HG02973 (cell line): ENCODE measurements at regions not wholly inside any gene's neighbourhood (a gene's known extent, or its start where the extent isn't known, plus 50 kb on each side); places are given as distances from the start of the nearest gene placed in this dataset.
A peak's percentile ranks its signal among the peaks of the same experiment; 100 is the strongest.

ENCODE experiments used
- ATAC-seq: cut with Tn5 transposase; IDR thresholded peaks from one replicate; pipeline ENCODE4 v1.9.1; 2021; ENCODE audit warnings: moderate library complexity; ENCODE audit not compliant: unreplicated experiment

DNA sequence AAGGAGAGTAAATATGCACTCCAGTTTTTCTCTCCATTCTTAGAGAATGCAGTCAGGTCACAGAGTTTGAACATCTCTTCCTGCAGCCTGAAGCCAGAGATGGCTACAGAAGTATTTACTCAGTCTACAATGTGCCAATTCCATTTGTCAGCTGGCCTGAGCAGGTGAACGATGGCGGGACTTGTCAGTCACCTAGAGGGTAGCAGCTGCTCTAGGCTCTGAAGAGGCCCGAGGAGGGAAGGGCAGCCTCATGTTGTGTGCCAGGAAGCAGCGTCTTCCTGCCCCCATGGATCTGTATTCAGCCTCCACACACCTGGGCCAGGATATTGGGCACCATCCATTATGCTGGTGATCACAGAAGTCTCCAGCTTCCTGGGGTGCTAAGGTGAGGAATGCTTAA, 316.7 kb upstream of the CHAC2 start:
- no peak for ATAC-seq

DNA sequence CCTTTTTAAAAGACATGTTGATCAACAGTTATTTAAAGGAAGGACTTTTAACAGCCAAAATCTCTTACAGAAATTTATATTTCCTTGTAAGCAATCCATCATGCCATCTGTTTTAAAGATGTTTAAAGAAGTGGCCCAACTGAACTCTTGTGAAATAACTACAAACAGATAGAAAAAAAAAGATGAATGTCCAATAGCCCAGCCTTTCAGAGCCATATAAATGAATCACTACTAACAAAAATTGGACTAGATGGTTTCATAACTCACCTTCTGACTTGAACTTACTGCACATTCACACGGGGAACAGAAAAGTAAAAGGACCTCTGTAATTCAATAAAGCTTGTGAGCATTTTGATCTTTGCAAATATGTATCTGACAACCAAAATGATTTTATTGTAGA, 319.0 kb upstream of the CHAC2 start:
- no peak for ATAC-seq

DNA sequence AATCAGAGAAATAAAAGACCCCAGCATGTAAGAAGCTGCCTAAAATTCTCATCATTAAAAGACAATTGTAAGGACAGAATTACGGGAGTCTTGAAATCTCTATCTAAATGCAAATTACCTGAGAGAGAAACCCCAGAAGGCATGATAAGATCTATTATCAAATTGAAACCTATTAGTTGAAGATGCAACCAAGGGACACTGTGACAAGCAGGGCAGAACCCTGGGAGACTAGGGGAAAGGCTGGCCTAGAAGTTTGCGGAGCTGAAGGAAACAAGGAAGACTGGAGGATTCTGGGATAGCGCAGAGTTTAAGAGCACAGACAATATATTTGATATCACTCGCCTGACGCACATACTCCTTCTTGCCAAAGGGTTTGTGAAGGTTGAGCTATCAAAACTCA, 319.5 kb upstream of the CHAC2 start:
- ATAC-seq: no peak

DNA sequence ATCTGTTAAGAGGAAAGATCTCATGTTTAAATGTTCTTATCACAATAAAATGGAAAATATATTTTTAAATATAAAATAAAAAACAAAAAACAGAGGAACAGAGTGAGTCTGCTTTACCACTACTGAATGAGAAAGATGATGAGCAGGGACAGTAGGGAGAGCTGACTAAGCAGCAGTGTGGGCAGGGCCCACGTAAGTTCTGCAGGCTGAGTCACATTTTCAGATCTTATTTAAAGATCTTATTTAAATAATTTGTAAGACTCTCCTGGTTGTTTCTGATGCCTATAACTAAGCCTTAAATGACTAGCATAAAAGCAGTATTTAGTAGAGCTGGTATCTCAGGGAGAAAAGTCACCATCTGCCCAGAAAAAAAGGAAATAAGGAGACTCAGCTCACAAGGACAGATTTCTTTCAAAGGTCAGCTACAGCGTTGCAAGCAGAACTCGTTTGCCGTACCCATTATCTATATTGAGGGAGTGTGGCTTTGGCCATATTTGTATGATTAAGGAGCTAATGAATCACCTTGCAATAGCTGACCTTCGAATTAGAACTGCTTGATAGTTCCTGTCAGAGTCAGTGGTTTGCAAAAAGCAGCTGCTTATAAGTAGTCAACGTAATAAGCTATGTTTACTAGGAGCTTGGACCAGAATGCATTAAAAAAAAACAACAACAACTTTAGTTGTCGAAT, 322.1 kb upstream of the CHAC2 start:
- peak; percentile 61 for ATAC-seq

DNA sequence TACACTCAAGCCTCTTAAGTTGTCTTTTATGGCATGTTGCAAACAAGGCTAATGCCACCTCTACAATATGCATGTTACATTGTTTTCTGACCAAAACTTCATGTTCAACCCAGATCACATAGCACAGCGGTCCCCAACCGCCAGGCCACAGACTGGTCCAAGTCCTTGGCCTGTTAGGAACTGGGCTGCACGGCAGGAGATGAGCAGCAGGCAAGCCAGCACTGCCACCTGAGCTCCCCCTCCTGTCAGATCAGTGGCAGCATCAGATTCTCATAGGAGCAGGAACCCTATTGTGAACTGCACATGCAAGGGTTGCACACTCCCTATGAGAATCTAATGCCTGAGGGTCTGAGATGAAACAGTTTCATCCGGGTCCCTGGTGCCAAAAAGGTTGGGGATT, 324.8 kb upstream of the CHAC2 start:
- ATAC-seq: no peak

DNA sequence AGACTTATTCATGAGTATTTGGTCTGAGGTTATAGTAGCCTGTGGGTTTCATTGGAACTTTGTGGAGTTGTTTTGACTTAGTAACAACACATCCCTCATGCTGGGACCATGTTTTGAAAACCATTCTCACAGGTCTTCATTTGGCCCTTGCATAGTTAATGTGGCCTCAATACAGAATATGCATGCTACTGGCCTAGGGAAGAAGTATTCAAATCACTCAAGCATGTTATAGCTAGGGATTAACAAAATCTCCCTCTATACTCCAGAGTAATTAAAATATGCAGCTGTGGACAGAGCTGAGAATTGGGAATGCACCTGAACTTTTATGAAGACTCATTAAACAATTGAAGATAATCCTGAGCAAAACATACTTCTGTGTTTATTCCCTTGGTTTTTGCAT, 325.5 kb upstream of the CHAC2 start:
- no peak for ATAC-seq

DNA sequence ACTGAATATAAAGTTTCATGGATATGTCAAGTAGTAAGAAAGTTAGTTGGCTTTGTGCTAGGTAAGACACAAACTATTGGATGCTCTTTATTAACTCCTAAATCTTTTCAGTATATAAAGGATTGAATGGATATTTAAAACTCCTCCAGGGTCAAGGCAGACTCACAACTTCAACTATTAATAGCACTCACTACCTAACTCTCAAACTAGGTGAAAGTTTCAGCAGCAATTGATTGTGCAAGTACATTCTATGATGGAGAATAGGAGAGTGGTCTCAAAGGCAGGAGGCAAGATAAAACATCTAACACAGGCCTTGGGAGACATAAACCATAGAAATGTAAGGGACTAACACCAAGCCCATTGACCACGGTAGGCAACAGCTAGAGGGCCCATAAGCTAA, 328.9 kb upstream of the CHAC2 start:
- ATAC-seq: no peak

DNA sequence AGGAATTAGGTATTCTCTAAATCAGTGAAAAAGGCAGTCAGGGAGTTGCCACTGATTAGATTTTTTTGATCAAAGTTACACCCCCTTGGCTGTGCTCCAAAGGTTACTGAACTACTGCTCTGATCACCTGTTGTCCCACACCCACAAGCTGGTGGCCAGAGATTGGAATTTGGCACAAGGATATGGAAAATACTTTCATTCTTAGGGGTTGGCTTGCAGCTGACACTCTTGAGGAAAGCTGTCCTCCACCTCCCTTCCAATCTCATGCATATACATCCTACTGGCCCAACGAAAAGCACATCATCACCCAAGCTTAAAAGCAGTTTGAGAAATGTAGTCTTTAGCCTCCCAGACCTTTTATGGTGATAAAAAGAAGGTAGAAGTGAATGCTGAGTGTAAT, 329.5 kb upstream of the CHAC2 start:
- no peak for ATAC-seq

DNA sequence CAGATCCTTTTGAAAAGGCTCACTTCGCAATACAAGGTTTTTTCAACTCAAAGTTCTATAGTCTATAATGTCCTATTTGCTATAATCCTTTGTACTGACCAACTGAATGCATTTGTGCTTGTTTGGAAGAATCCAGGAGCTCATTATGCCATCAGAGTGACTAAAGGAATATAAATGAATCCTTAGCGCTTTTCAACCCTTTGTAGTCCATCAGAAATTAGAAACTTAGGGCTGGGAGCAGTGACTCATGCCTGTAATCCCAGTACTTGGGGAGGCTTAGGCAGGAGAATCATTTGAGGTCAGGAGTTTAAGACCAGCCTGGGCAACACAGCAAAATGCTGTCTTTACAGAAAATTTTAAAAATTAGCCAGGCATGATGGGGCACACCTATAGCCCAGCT, 330.2 kb upstream of the CHAC2 start:
- ATAC-seq: no peak

DNA sequence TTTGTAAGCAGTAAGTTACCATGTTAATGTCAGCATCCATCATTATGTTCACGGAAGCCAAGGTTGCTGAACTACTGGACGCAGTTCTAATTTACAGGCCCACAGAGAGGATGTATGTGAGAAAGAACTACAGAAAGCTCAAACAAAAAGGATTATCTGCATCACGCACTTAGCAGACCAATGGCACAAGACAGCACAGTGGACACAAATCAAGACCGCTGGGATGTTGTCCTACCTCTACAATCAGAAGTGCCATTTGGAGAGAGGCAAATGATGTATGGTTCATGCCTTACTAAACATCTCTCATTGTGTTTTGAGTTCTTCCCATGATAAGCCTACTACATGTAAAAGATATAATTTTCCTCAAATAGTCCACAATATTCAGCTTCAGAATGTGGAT, 330.7 kb upstream of the CHAC2 start:
- no peak for ATAC-seq

DNA sequence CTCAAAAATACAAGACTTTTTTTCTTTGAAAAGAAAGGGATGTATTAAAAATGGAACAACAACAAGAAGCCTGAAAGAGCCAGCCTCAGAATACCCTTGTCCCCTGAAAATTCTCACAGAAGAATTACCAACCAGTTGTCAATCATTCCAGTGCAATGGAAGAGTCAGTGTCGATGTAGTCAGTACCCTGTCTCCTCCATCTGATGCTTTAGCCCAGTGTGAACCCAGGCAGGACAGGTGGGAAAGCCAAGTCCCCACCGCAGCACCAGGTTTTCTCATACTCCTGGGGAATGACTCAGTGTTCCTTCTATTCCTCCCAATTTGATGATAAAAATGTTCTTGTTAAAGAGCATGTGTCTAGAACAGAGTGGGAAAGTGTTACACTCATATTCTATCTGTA, 332.0 kb upstream of the CHAC2 start:
- no peak for ATAC-seq

DNA sequence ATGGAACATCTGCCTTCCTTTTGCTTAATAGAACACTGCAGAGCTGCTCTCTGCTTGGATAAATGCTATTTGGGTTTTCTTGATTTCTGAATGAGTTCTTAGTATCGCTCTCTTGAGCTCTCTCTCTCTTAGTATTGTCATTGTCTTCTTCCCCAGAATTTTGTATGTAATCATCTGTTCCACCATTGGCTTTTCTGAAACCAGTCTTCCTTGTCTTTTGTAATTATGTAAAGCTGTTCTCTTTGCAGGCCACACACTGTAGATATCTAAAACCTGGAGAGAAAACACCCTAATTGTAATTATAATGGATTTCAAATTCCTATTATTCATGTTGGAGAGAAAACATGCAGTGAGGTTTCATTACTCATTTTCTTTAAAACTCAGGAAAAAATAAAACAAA, 333.1 kb upstream of the CHAC2 start:
- ATAC-seq: no peak

DNA sequence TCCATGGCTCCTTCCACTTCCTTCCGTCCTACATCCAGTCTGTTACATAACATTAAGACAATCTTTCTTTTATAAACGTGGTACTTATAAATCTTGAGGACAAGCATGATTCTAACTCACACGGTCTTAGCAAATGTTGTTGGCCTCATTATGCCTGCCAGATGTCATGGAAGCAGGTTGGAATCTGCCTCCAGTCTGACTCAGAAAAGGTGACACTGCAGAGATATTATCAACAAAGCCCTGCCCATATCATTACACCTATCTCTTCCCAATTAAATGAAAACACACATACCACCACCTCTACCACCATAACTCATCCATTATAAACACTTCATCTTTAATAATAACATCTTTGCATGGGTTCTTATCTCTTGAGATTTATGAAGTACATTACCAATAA, 334.7 kb upstream of the CHAC2 start:
- ATAC-seq: no peak

DNA sequence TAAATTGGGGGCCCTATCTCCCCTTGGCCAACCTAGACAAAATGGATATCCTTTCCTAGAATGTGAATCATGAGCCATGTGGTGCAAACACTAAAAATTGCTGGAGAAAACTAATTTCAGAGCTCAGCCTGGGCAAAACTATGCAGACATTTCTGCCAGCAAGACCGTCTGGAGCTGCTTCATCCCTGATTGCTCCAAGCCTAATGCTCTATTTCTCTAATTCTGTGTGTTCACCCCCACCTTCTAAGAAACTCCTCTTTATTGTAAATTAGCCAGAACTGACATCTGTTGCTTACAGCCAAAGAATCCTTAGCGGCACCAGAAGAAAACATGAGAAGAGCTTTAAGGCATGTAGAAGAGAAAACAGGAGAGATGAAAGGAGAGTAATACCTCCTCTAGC, 337.7 kb upstream of the CHAC2 start:
- ATAC-seq: no peak

DNA sequence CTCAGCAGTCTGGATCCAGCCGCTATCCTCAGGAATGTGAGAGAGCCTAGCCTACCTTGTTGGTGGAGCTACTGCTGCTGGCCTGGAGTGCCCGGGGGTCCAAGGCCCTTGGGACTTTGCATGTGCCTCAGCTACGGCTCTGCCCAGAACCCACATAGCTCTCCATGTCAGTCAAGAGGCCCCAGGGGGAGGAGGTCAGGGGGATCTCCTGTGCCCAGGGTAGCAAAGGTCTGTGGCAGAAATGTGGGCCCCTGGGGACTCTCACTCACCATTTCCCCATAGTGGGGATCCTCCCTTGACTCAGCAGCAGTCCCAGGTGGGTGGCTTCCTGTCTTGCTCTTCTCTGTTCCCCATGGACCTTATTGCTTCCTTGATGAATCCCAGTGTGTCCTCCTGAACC, 342.7 kb upstream of the CHAC2 start:
- peak; percentile 80 for ATAC-seq

DNA sequence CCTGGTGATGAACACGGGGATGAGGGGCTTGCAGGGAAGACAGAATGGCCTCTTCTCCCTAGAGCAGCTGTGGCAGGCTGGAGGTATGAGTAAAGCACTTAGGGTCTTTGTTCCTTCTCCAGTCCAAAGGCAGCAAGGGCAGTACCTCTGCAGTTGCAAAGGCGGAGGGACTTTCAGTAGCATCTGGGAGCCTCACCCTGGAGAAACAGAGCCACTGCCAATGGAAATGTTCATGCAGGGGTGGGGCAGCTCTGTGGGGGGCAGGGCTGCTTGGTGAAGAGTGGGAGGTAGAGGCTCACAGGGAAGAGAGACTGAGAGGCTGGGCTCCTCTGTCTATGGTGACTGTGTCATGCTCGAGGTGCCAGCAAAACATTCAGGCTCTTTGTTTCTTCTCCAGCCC, 344.1 kb upstream of the CHAC2 start:
- no peak for ATAC-seq

DNA sequence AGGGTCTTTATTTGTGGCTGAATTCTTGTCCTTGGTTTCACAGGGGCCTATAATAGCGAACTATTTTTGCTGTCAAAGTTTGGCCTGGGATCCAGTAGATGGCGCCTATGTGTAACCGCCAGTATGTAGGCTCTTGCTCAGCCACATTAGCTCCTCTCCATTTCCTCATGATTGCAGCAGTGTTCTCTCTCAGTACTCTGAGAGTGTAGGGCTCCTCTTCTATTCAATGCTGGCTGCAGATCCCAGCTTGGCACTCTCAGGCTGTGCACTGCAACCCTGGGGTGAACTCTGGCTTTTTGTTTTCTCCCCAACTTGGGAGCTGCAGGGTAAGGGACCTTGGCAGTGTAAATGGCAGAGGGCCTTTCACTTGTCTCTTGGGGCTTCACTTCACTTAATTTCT, 344.6 kb upstream of the CHAC2 start:
- ATAC-seq: peak; percentile 71

DNA sequence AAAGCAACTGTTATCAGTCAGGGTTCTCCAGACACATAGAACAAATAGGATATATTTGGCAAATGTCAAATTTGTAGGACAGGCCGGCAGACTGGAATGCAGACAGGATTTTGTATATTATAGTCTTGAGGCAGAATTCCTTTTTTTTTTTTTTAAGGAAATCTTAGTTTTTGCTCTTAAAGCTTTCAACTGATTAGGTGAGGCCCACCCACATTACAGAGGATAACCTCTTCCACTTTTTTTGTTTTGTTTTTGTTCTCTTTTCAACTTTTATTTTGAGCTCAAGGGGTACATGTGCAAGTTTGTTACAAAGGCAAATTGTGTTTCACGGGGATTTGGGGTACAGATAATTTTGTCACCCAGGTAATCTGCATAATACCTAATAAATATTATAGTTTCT, 350.2 kb upstream of the CHAC2 start:
- ATAC-seq: no peak

DNA sequence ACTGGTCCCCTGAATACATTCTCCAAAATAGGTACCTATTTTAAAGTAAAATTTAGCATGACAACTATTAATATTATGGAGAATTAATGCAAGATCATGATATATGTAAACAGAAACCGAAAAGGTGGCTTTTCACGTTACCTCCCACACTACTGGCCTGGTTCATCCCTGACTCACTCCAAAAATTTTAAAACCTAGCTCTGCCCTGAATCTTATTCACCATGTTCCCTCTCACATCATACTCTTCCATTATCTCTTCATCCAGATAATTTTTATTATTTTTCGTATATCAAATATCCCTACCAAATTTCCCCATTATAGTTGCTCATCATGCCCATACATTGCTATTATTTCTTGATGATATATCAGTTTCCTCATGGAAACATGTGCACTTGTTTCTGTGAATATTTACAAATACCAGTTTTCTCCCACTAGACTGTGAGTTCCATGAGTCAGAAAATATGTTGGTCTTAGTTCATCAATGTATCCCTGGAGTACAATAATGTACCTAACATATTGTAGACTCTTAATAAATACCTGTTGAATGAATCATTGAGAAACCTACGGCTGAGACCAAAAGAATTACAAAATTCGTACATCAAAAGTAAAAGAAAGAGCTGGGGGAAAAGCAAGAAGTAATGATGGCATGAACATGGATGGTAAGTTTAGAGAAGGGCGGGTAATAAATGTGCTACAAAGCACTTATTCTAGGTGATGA, 360.1 kb upstream of the CHAC2 start:
- no peak for ATAC-seq

DNA sequence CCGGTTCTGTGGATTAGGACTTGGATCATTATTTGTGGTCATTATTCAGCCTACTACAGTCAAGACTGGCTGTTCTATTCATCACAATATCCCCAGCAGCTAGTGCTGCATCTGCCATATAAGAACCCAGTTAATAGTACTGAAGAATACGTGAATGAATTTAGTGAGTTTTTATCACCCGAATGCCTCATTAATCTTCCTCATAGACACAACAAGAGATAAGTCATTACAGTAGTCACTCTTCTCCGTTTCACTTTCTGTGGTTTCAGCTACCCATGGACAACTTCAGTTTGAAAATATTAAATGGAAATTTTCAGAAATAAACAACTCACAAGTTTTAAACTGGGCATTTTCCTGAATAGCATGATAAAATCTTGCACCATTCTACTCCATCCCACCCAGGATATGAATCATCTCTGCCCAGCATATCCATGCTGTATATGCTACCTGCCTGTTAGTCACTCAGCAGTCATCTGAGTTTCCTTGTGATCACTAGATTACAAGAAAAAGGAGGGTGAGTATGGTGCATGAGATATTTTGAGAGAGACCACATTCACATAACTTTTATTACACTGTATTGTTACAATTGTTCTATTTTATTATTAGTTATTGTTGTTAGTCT, 363.7 kb upstream of the CHAC2 start:
- no peak for ATAC-seq

DNA sequence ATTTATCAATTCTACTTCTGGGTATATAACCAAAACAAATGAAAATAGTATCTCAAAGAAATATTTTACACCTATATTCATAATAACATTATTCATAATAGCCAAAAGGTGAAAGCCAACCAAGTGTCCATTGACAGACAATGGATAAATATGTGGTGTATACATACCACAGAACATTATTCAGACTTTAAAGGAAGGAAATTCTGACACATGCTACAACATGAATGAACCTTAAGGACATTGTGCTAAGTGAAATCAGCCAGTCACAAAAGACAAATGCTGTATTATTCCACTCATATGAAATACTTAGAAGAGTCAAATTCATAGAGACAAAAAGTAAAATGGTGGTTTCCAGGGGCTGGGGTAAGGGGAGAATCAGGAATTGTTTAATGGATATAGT, 370.5 kb upstream of the CHAC2 start:
- ATAC-seq: no peak

DNA sequence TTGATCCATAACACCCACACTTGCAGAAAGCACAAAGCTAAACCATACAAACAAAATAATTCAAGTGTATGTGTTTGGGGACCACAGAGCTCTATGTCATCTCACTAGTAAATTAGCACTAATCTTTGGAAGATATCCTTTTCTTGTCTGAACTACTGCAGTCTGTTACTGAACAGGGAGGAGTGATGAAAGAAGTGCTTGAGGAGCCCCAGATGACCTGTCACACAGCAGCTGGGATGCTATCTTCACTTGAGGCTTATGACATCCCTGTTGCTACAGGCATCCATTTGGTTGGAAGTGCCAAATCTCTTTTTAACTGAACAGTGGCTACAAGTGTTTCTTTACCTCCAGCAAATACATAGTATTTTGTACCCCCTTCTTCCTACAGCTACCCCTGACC, 386.3 kb upstream of the CHAC2 start:
- ATAC-seq: no peak

DNA sequence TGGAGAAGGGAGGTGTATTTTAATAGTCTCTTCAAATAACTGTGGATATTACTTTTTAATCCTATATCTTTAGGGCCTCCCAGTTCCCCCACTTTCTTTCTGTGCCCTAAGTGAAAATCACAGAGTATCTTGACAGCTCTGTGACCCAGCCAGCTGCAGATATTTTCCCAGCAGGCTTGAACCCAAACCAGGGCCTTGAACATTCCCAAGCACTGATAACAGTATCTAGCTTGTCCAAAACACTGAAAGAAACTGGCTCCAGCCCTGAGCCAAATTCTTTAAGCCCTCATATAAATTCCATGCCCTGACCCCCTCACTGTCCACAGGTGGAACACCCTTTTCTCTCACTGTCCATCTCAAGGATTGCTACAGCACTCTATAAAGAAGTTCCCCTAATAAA, 388.1 kb upstream of the CHAC2 start:
- ATAC-seq: no peak
